ENCODE measurements at regions not wholly inside any gene's neighbourhood (a gene's known extent, or its start where the extent isn't known, plus 50 kb on each side); places are given as distances from the start of the nearest gene placed in this dataset.

DNA sequence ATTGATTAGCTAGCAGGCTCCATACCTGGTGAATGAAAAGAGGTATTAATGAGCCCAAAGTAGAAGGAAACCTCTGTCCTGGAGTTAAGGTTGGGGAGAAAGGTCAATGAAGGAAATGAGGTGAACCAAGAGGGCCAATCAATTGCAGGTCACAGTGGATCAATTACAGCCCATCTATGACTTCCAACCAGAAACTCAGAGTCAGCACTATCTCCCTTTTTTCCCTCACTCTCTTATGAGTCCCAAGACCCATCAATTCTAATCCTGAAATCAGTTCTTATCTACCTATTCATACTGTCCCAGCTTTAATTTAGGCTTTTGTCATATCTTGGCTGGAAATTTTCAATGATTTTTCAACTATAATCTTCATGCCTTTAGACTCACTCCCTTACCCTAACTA is 433.2 kb upstream of the PKN2 start:
- H3K36me3 ChIP-seq (ENCODE audit: control insufficient read depth in 4 of 4, insufficient read depth in 3 of 4, low read depth in 1 of 4, low read length in 3 of 4) = no peaks in the 10 kb centered on the region
- no peak for DNase-seq (ENCODE audit: low spot score)
- H3K4me1 ChIP-seq (ENCODE audit: control insufficient read depth in 4 of 4, insufficient read depth in 4 of 4, low read length in 3 of 4) = no peaks in the 10 kb centered on the region
- no peaks in the 10 kb centered on the region for H3K9me3 ChIP-seq (ENCODE audit: control insufficient read depth in 4 of 4, low read length in 3 of 4)
- TF ChIP-seq, protein P1, sequence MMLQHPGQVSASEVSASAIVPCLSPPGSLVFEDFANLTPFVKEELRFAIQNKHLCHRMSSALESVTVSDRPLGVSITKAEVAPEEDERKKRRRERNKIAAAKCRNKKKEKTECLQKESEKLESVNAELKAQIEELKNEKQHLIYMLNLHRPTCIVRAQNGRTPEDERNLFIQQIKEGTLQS (IDR thresholded peaks at IDR 0.05) = no peak
- TF ChIP-seq FOXA1 (IDR thresholded peaks at IDR 0.05) = no peak
- TF ChIP-seq RAD21 (IDR thresholded peaks at IDR 0.05) = no peak
- no peak for TF ChIP-seq NR2F2 (IDR thresholded peaks at IDR 0.05)
- TF ChIP-seq TAF1 (conservative IDR thresholded peaks at IDR 0.05) = no peak
- TF ChIP-seq, protein P2, sequence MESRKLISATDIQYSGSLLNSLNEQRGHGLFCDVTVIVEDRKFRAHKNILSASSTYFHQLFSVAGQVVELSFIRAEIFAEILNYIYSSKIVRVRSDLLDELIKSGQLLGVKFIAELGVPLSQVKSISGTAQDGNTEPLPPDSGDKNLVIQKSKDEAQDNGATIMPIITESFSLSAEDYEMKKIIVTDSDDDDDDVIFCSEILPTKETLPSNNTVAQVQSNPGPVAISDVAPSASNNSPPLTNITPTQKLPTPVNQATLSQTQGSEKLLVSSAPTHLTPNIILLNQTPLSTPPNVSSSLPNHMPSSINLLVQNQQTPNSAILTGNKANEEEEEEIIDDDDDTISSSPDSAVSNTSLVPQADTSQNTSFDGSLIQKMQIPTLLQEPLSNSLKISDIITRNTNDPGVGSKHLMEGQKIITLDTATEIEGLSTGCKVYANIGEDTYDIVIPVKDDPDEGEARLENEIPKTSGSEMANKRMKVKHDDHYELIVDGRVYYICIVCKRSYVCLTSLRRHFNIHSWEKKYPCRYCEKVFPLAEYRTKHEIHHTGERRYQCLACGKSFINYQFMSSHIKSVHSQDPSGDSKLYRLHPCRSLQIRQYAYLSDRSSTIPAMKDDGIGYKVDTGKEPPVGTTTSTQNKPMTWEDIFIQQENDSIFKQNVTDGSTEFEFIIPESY (IDR thresholded peaks at IDR 0.05) = no peak
- TF ChIP-seq RXRA (IDR thresholded peaks at IDR 0.05) = no peak
- TF ChIP-seq HNF4A (conservative IDR thresholded peaks at IDR 0.05) = no peak
- TF ChIP-seq GABPA (IDR thresholded peaks at IDR 0.05 in 1 of 2, conservative IDR thresholded peaks at IDR 0.05 in 1 of 2) = no peak
- TF ChIP-seq YY1 (IDR thresholded peaks at IDR 0.05) = no peak
- TF ChIP-seq, protein P3, sequence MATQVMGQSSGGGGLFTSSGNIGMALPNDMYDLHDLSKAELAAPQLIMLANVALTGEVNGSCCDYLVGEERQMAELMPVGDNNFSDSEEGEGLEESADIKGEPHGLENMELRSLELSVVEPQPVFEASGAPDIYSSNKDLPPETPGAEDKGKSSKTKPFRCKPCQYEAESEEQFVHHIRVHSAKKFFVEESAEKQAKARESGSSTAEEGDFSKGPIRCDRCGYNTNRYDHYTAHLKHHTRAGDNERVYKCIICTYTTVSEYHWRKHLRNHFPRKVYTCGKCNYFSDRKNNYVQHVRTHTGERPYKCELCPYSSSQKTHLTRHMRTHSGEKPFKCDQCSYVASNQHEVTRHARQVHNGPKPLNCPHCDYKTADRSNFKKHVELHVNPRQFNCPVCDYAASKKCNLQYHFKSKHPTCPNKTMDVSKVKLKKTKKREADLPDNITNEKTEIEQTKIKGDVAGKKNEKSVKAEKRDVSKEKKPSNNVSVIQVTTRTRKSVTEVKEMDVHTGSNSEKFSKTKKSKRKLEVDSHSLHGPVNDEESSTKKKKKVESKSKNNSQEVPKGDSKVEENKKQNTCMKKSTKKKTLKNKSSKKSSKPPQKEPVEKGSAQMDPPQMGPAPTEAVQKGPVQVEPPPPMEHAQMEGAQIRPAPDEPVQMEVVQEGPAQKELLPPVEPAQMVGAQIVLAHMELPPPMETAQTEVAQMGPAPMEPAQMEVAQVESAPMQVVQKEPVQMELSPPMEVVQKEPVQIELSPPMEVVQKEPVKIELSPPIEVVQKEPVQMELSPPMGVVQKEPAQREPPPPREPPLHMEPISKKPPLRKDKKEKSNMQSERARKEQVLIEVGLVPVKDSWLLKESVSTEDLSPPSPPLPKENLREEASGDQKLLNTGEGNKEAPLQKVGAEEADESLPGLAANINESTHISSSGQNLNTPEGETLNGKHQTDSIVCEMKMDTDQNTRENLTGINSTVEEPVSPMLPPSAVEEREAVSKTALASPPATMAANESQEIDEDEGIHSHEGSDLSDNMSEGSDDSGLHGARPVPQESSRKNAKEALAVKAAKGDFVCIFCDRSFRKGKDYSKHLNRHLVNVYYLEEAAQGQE (IDR thresholded peaks at IDR 0.05) = no peak
- no peak for TF ChIP-seq JUND (IDR thresholded peaks at IDR 0.05)
- H3K27me3 ChIP-seq (ENCODE audit: control insufficient read depth in 4 of 4, insufficient read depth in 4 of 4, low read length in 3 of 4) = no peaks in the 10 kb centered on the region
- no peak overlapping the region for H3K4me3 ChIP-seq (ENCODE audit: low read depth in 1 of 3, low read length in 3 of 3)
- H3K9ac ChIP-seq (ENCODE audit: low read depth in 1 of 2, low read length in 2 of 2) = no peak overlapping the region
- no peak overlapping the region for H3K27ac ChIP-seq (ENCODE audit: low read depth in 1 of 2, low read length in 2 of 2)

DNA sequence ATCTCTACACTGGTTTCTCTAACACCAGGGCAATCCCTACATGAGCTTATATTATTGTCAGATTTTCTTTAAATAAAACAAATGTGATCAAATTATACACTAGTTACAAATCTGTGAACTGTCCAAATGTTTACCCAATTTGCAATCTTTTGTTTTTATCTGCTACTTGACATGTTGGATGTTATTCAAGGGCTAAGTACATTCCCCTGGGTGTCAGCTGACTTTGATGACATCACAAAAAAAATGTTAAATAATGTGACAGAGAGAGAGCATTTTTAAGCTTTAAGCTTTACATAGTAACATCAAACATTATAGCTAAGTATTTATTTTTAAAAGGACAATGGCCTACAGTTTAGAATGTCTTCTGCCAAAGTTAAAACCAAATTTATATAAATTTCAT is 431.3 kb upstream of the PKN2 start:
- Histone ChIP-seq H3K4me3 (ENCODE audit: low read depth in 1 of 3, low read length in 3 of 3) (no peak overlapping the region), H3K9me3 (ENCODE audit: control insufficient read depth in 4 of 4, low read length in 3 of 4) (no peaks in the 10 kb centered on the region), H3K27me3 (ENCODE audit: control insufficient read depth in 4 of 4, insufficient read depth in 4 of 4, low read length in 3 of 4) (no peaks in the 10 kb centered on the region), H3K36me3 (ENCODE audit: control insufficient read depth in 4 of 4, insufficient read depth in 3 of 4, low read depth in 1 of 4, low read length in 3 of 4) (no peaks in the 10 kb centered on the region), H3K27ac (ENCODE audit: low read depth in 1 of 2, low read length in 2 of 2) (no peak overlapping the region), H3K9ac (ENCODE audit: low read depth in 1 of 2, low read length in 2 of 2) (no peak overlapping the region), H3K4me1 (ENCODE audit: control insufficient read depth in 4 of 4, insufficient read depth in 4 of 4, low read length in 3 of 4) (no peaks in the 10 kb centered on the region)
- TF ChIP-seq TAF1 (conservative IDR thresholded peaks at IDR 0.05) (no peak), RAD21 (IDR thresholded peaks at IDR 0.05) (no peak), YY1 (IDR thresholded peaks at IDR 0.05) (no peak), HNF4G (IDR thresholded peaks at IDR 0.05) (no peak), SP1 (IDR thresholded peaks at IDR 0.05) (no peak), FOXA1 (IDR thresholded peaks at IDR 0.05) (no peak), CTCF (IDR thresholded peaks at IDR 0.05; ENCODE audit: low read depth, low read length, missing input control) (no peak)
- TF ChIP-seq, protein P1 (IDR thresholded peaks at IDR 0.05) = no peak
- TF ChIP-seq, protein P4, sequence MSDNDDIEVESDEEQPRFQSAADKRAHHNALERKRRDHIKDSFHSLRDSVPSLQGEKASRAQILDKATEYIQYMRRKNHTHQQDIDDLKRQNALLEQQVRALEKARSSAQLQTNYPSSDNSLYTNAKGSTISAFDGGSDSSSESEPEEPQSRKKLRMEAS (IDR thresholded peaks at IDR 0.05) = no peak
- DNase-seq (ENCODE audit: low spot score) = no peak
